ENCODE measurements at regions not wholly inside any gene's neighbourhood (a gene's known extent, or its start where the extent isn't known, plus 50 kb on each side); places are given as distances from the start of the nearest gene placed in this dataset.

DNA sequence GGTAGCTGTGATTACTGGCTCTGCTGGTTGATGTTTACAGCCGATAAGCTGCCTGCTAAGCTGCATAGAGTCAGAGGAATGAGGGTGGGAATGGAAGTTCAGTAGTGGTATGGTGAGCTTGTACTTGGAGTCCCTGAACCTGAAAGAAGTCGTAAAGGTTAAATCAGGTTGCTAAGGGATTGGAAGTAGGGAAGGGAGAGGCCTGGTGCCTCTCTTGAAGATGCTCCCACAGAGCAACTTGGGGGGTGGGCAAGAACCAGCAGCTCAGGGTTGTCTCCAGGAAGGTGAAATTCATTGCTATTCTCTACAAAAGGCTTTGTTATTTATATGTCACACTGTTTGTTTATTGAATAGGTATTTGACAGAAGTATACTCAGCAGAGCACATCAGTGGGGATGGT lies 73.8 kb upstream of the OLFM4 start:
- TF ChIP-seq ATF1 (CRISPR knock-in tag; IDR thresholded peaks at IDR 0.05) (no peak), ATF1 (tag; IDR thresholded peaks at IDR 0.05) (no peak), POLR2A (conservative IDR thresholded peaks at IDR 0.05) (no peak), NFRKB (IDR thresholded peaks at IDR 0.05; ENCODE audit: low read depth) (no peak), ATF7 (IDR thresholded peaks at IDR 0.05) (no peak), FOXA1 (IDR thresholded peaks at IDR 0.05; ENCODE audit: borderline replicate concordance) (no peak), EZH2 (IDR thresholded peaks at IDR 0.05; ENCODE audit: borderline replicate concordance, low read depth, low read length) (no peak)
- TF ChIP-seq, protein P1, sequence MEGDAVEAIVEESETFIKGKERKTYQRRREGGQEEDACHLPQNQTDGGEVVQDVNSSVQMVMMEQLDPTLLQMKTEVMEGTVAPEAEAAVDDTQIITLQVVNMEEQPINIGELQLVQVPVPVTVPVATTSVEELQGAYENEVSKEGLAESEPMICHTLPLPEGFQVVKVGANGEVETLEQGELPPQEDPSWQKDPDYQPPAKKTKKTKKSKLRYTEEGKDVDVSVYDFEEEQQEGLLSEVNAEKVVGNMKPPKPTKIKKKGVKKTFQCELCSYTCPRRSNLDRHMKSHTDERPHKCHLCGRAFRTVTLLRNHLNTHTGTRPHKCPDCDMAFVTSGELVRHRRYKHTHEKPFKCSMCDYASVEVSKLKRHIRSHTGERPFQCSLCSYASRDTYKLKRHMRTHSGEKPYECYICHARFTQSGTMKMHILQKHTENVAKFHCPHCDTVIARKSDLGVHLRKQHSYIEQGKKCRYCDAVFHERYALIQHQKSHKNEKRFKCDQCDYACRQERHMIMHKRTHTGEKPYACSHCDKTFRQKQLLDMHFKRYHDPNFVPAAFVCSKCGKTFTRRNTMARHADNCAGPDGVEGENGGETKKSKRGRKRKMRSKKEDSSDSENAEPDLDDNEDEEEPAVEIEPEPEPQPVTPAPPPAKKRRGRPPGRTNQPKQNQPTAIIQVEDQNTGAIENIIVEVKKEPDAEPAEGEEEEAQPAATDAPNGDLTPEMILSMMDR (IDR thresholded peaks at IDR 0.05 in 2 of 3, conservative IDR thresholded peaks at IDR 0.05 in 1 of 3; ENCODE audit: insufficient read depth in 2 of 3, low read depth in 1 of 3, low read length in 3 of 3), result no peak
